GM12801 (cell line): ENCODE measurements at regions not wholly inside any gene's neighbourhood (a gene's known extent, or its start where the extent isn't known, plus 50 kb on each side); places are given as distances from the start of the nearest gene placed in this dataset.

Source experiments
- CTCF ChIP-seq: IDR thresholded peaks from one replicate; pipeline ENCODE4 v1.5.1; 2011; ENCODE audit warnings: control low read depth; ENCODE audit not compliant: insufficient read length; ENCODE audit errors: extremely low read depth

- no peak for TF ChIP-seq CTCF
Measured at GRCh38 chr4:107215222-107215621, 179.1 kb upstream of the DKK2 start.

GRCh38 chr4:107213880-107214279 is 177.8 kb upstream of the DKK2 start:
- TF ChIP-seq CTCF, result no peak

GRCh38 chr4:107213410-107213809 is 177.3 kb upstream of the DKK2 start:
- TF ChIP-seq CTCF, result no peak

GRCh38 chr4:107212565-107212964 is 176.5 kb upstream of the DKK2 start:
- TF ChIP-seq CTCF, result no peak

GRCh38 chr4:107210450-107211239 is 174.5 kb upstream of the DKK2 start:
- no peak for TF ChIP-seq CTCF

GRCh38 chr4:107203733-107204132 is 167.6 kb upstream of the DKK2 start:
- no peak for TF ChIP-seq CTCF

- no peak for TF ChIP-seq CTCF
Measured at GRCh38 chr4:107202744-107203143, 166.6 kb upstream of the DKK2 start.
